HTR-8/SVneo (cell line): ENCODE measurements at regions not wholly inside any gene's neighbourhood (a gene's known extent, or its start where the extent isn't known, plus 50 kb on each side); places are given as distances from the start of the nearest gene placed in this dataset.
"Not testable (repeated sequence)": the region's sequence is repeated elsewhere in the genome, so short reads cannot be mapped to it uniquely, and the experiment has no call there.

Experiments used
- DNase-seq: peaks from one replicate; pipeline ENCODE4 v3.0.0; 2011; ENCODE audit warnings: low spot score, mixed read lengths; ENCODE audit not compliant: insufficient read length
- FAIRE-seq: peaks from 2 replicates; lab custom pipeline; 2011; peaks lifted over from hg19 to GRCh38; lab: Jason Lieb, UNC

DNA sequence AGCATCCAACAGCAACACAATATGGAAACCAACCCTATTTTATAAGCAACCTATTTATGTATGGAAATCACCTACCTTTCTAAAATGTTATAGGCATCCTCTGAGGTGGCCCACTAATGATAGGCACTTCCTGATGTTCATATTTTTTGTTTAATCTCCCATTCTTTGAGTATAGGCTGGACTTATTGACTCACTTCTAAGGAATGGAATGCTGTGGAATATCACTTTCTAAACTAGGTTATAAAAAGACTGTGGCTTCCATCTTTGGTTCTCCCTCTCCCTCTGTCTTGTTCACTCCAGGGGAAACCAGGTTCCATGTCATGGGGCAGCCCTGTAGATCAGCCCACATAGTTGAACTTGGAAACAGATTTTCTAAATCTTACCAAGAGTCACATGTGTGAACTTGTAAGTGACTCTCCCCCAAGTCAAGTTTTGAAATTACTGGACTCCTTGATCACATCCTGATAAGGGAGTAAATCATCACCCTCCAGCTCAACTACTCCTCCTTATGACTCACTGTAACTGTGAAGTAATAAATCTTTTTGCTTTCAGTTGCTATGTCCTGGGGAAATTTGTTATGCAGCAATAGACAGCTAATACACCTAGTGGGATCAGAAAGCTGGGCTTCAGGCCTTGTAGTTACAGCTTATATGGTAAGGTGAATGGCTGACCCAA, 133.6 kb upstream of the POMZP3 start:
- not testable (repeated sequence) for FAIRE-seq, DNase-seq

DNA sequence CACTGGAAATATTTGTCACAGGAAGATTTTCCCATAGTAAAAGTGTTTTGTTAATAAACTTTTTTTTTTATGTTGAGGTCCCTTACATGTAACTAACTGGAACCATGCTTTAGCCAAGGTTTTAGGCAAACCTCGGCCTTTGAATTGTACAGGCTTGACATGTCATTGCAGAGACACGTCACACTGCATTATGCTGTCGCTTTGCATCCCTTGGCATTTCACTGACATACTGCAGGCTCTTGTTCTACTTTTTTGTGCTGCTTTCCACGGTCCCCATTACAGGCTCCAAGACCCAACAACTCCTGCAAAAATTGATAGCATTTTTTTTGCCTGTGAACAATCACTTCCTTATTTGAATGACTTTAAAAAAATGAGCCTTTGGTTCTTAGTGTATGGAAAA, 112.5 kb upstream of the POMZP3 start:
- DNase-seq, FAIRE-seq: not testable (repeated sequence)

DNA sequence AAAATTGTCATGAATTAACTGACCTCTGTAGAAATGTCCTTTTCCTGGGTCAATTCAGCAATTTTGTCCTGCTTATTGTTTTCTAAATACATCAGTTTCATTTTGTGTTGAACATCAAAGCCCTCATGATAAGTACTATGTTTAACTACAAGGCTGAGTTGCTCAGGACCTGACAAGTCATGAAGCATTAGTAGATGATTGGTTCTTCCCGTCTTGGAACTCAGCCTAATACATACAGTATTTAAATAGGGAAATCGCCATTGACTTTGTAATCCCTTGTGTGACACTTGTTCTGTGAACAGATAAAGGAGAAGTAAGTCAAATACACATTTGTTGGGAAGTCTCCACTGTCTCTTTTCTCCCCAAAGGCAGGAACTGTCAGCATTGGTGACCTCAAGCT, 109.6 kb upstream of the POMZP3 start:
- not testable (repeated sequence) for FAIRE-seq, DNase-seq

DNA sequence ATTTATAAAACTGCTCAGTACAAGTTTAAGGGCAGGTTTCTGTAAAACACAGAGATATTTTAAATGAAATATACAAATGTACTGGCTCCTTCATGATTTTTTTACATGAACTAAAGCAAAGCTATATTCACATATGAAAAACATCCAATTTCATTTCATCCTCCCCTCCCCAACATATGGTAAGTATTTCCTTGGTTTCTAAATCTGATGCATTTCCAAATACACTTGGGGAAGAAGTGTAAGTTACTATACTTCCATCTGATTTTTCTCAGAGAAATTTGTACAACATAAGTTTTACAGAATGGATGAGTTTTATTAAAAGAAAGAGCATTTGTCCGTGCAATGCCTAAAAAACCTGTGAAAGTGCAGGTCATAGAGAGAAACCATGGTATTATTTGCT, 109.0 kb upstream of the POMZP3 start:
- DNase-seq, FAIRE-seq: not testable (repeated sequence)

DNA sequence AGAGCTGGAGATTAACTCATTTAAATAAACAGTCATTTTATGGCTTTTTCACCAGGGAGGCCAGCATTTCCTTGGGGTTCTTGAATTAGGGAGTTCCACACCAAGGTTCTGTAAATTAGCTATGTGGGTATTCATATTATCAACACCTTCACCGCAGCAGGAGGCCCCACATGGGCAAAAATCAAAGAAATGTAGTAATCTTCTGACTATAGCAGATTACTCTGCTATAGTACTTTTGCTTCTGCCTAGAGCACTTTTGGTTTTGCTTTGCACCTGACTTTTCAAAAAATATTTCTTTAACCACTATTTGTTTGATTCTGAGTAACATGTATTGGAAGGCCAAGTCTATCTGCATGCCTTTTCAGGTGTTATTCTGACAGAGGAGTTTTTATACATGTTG, 108.6 kb upstream of the POMZP3 start:
- DNase-seq, FAIRE-seq: not testable (repeated sequence)

DNA sequence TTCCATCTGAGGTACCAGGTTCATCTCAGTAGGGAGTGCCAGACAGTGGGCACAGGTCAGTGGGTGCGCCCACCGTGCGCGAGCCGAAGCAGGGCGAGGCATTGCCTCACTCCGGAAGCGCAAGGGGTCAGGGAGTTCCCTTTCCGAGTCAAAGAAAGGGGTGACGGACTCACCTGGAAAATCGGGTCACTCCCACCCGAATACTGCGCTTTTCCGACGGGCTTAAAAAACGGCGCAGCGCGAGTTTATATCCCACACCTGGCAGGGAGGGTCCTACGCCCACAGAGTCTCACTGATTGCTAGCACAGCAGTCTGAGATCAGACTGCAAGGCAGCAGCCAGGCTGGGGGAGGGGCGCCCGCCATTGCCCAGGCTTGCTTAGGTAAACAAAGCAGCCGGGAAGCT, 101.5 kb upstream of the POMZP3 start:
- FAIRE-seq, DNase-seq: not testable (repeated sequence)

DNA sequence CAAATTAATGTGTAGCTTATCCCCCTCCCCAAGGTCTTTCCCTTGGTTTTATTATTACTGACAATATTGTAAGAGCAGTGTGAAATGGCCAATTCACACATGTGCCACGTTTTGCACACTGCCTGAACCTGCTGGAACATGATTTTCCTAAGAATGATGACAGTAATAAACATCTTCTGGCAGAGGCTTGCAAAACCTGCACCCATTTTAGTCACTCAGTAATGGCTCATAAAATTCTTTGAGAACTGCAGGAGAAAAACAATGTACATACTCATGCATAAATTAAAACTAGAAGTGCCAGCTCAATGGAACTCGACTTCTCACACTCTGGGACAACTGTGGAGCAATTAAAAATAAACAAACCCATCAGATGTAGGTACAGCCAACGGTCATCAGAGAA, 96.8 kb upstream of the POMZP3 start:
- FAIRE-seq, DNase-seq: not testable (repeated sequence)

DNA sequence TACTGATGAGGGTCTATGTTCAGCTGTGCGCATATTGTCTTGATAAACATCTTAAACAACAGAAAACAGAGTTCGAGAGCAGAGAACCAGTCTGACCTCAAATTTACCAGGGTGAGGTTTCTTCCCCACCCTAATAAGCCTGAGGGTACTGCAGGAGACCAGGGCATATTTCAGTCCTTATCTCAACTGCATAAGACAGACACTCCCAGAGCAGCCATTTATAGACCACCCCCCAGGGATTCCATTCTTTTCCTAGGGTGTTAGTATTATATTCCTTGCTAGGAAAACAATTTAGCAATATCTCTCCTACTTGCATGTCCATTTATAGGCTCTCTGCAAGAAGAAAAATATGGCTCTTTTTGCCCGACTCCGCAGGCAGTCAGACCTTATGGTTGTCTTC, 89.5 kb upstream of the POMZP3 start:
- FAIRE-seq, DNase-seq: not testable (repeated sequence)

DNA sequence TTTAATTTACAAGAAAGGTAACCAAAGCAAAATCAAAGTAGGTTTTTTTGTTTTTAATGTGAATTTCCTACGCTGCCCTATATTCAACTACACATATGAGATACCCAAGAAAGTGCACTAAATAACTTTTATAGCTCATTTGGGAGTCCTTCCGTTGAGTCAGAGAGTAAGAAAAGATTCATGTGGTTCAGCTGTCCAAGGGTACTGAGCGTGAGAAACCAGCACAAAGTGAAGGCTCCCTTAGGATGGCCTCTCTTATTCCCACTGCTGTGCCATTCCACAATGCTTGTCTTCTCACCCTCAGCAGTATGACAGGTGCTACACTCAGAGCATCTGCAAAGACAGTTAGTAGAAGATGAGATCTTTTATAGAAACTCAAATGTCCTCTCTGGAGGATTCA, 85.8 kb upstream of the POMZP3 start:
- not testable (repeated sequence) for FAIRE-seq

DNA sequence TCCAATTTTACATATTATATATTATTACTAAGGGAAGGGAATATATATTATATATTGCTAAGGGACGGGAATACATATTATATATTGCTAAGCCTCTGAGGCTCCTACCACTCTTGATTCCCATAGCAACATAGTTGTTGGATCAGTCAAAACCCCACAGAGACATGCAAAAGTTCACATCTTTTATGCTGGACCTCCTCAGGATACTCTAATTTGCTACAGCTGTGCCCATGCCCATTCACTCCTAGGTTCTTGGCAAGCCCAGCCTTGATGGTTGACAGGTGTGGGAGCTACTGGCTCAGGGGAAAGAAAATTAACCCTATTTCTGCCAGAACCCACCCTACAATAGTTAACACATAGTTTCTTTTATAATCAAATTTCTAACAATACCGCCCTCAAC, 84.6 kb upstream of the POMZP3 start:
- DNase-seq, FAIRE-seq: not testable (repeated sequence)

More for the DNA sequence above, 85.8 kb upstream of the POMZP3 start:
- DNase-seq = not testable (repeated sequence)

DNA sequence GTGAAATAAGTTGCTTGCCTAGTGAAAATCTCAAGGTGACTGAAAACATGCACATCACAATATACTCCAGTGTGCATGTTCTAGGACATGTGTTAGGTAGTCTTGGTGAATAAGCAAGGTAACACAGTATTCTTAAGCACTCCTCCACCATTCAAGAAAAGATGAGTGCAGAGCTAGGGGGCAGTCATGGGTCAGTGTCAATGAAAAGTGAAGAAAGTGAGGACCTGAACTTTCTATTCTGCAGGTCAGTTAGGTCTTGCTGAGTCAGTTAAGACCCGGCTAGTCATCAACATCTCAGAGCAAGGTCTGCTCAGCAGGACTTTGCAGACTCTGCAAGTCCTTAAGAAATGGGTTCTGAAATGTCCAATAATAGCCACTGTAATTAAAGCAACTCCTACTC, 82.6 kb upstream of the POMZP3 start:
- FAIRE-seq, DNase-seq: not testable (repeated sequence)

DNA sequence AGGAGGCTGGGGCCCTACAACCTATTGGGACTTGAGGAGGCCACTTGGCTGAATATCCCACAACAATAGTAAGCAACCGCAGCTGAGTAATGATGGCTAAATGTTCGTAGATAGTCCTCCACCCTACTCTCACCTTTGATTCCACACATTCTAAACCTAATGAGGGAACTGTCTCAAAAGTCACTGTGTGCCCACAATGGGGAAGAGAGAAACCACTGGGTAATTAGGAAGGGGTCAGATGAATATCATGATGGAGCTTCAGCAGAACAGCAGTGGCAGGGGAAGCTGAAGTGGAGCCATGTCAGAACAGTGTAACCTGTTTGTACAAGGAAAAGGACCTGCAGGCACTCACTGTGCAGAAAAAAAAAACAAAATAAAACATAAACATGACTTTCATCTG, 81.4 kb upstream of the POMZP3 start:
- FAIRE-seq, DNase-seq: not testable (repeated sequence)

DNA sequence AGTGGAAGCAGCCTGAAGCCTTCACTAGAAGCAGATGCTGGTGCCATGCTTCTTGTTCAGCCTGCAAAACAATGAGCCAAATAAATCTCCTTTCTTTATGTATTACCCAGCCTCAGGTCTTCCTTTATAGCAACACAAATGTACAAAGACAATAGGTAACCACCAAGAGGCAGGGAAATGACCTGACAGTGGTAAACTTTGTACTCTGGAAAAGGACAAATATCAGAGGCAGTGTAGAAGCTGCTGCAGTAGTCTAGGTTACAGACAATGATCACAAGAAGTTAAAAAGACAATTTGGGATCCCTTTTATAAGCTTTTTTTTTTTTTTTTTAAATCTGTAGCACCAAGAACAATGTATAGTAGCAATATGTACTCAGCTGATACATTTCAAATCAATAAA, 76.7 kb upstream of the POMZP3 start:
- not testable (repeated sequence) for DNase-seq, FAIRE-seq

DNA sequence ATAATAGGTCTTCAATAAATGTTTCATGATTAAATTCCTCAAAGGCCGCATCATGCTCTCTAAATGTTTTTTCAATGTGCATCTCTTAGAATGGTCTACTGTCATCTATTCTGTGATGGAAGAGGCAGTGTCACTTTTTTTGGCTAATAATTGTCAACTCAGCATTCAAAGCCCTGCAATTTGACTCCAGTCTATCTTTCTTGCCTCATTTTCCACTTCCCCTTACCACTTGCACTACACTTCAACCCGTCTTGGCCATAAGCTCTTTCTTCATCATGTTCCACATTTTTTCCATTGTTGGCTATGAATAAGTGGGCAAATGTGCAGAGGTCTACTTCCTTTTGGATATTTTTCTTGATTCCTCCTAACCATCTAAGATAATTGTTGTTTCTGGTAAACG, 59.2 kb upstream of the POMZP3 start:
- not testable (repeated sequence) for FAIRE-seq, DNase-seq

DNA sequence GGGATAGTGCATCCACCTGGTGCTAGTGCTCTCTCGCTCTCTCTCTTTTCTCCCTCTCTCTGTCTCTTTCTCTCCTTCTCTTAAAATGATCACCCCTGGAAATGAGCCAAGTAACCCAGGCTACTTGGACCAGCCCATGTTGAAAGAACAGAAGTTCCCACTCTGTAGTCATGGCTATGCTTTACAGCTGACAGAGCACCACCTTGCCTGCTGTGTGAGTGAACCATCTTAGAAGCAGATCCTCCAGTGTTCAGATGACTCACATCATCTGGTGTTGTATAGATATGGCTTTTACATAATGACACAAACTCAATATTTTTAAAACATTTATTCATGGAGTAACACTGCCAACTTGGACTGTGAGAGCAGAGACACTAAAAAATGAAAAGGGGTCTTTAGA, 57.7 kb upstream of the POMZP3 start:
- not testable (repeated sequence) for FAIRE-seq, DNase-seq

DNA sequence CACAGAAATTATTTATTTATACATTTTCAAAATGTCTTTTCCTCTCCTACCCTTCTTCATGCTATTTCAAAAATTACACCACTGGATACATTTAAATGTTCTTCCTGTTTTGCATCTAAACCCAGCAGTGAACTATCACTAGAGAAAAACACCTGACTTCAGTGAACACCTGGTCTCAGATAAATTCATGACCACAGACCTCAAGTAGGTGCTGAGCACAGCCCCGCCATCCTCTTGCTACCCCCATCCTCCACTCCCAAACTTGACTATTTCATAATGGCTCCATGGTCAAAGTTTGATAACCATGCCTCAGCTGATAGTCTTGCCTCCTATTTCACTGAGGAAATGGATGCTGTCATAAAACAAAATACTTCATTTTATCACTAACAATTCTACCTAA, 56.6 kb upstream of the POMZP3 start:
- not testable (repeated sequence) for FAIRE-seq, DNase-seq

DNA sequence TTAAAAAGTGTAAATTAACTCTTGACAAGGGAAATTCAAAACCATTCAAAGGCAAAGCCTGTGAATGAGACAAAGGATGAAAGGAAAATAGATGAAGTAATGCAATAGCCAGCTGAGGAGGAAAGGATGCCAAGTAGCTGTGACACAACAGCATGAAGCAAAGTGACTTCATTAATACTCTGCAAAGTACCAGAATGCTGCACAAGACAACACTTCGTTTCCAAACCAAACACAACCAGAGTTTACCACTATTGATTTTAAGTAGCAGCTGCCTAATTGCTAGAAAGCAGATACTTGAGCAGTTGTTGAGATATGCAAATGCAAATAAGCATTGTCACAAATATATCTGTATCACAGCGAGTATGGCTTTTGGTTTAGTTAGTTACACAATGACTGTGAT, 54.7 kb upstream of the POMZP3 start:
- FAIRE-seq, DNase-seq: not testable (repeated sequence)

DNA sequence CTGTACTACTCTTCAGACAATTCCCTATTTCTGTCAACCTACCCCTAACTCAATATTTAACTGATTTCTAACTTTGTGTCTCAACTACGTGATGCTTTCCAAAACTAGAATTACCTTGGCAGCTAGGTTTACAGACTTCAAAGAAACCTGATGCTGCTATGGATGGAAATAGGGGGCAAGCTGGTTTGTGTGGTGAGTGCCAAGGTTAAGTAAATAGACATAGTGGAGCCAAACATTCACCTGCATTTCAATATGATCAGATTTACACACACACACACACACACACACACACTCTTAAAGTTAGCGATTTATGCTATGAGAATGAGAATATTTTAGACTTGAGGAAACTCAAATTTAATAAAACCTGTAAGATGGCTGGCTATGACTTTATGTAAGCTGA, 52.1 kb upstream of the POMZP3 start:
- not testable (repeated sequence) for FAIRE-seq, DNase-seq

DNA sequence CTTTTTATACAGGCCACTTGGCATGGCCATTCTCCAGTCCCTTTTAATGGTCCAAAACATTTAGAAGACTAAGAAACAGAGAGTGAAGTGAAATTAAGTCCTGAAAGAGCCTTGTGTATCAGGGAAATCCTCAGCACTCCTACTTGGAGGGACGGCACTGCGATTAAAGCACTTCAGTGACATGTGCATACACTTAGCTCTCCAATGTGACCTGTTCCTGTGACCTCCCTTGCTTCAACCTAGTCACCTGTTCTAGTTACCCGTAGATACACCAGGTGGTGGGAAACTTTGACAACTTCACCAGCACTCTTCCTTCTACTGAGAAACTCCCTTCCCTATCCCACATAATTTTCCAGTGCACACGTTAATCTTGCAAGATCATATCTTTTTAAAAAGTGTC, 51.4 kb upstream of the POMZP3 start:
- FAIRE-seq, DNase-seq: not testable (repeated sequence)

DNA sequence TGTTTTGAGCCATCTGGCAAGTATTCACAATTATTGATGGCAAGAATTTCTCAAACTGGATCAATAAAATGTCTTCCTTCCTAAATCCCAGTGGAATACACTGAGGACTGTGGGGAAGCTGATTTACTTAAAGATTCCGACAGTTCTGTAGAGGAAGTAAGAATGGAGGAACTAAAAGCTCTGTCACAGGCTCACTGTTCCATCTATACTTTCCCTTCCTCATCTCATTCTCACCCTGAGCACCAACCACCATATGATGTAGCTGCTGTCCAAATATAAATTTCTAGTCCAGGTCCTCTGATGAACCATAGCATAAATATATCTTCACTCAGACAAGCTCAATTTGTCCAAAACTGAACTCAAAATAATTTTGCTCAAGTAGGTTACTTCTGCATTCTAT, 49.8 kb upstream of the POMZP3 start:
- DNase-seq, FAIRE-seq: not testable (repeated sequence)
